ENCODE measurements at regions not wholly inside any gene's neighbourhood (a gene's known extent, or its start where the extent isn't known, plus 50 kb on each side); places are given as distances from the start of the nearest gene placed in this dataset.

DNA sequence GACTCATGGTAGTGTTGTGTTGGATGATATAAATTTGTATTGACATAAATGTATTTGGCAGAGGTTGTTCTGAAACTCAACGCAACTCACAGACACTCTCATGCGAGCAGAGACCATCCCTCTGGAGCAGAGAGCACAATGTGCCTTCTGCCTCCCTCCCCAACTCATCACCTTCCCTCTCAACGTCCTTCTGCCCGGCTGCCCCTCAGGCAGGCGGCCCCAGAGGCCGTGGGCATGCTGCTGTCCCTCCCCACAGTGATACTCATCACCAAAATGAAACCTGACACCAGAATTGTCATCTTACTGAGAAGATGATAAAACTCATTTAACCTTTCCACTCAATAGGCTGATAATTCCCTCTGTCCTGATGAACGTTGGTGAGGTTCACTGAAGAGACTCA lies 260.6 kb downstream of the ETS1 start:
- TF ChIP-seq EZH2 (IDR thresholded peaks at IDR 0.05; ENCODE audit: borderline replicate concordance, insufficient read depth, low read length, poor library complexity, severe bottlenecking) = no peak
- TF ChIP-seq REST (IDR thresholded peaks at IDR 0.05; ENCODE audit: borderline replicate concordance) = no peak
- no peak for TF ChIP-seq RAD21 (conservative IDR thresholded peaks at IDR 0.05)
- no peak for TF ChIP-seq TAF1 (IDR thresholded peaks at IDR 0.05; ENCODE audit: low read depth)
- TF ChIP-seq POLR2AphosphoS5 (IDR thresholded peaks at IDR 0.05) = no peak
- H3K4me3 ChIP-seq (ENCODE audit: low read length) = peak overlapping the region; percentile 39
- H2AFZ ChIP-seq (ENCODE audit: low read depth, low read length) = no peak overlapping the region
- no peaks in the 10 kb centered on the region for H3K9me2 ChIP-seq (ENCODE audit: insufficient read depth, low read length)
- no peaks in the 10 kb centered on the region for H3K36me3 ChIP-seq (ENCODE audit: insufficient read depth, low read length)
- no peaks in the 10 kb centered on the region for H4K20me1 ChIP-seq (ENCODE audit: insufficient read depth)
- no peaks in the 10 kb centered on the region for H3K9me3 ChIP-seq (ENCODE audit: low read length)
- H3K9ac ChIP-seq (ENCODE audit: low read length) = no peak overlapping the region
- no peaks in the 10 kb centered on the region for H3K79me2 ChIP-seq (replicated peaks; ENCODE audit: insufficient read depth, low read length)
- H3F3A ChIP-seq (ENCODE audit: insufficient read depth, low read length, poor library complexity, severe bottlenecking) = no peaks in the 10 kb centered on the region
- peak overlapping the region; percentile 70 for H3K27ac ChIP-seq (ENCODE audit: low read length)
- no peaks in the 10 kb centered on the region for H3K27me3 ChIP-seq (ENCODE audit: insufficient read depth, low read depth, low read length)
- H3K4me2 ChIP-seq (ENCODE audit: low read length) = no peak overlapping the region

- H3K79me2 ChIP-seq (replicated peaks; ENCODE audit: insufficient read depth, low read length) = no peaks in the 10 kb centered on the region
- no peak overlapping the region for H3K4me3 ChIP-seq (ENCODE audit: low read length)
- H3K27me3 ChIP-seq (ENCODE audit: insufficient read depth, low read depth, low read length) = no peaks in the 10 kb centered on the region
- no peak overlapping the region for H3K27ac ChIP-seq (ENCODE audit: low read length)
- H3K9ac ChIP-seq (ENCODE audit: low read length) = no peak overlapping the region
- H3K4me2 ChIP-seq (ENCODE audit: low read length) = no peak overlapping the region
- no peaks in the 10 kb centered on the region for H3K9me2 ChIP-seq (ENCODE audit: insufficient read depth, low read length)
- no peaks in the 10 kb centered on the region for H3K9me3 ChIP-seq (ENCODE audit: low read length)
- no peak overlapping the region for H2AFZ ChIP-seq (ENCODE audit: low read depth, low read length)
- no peaks in the 10 kb centered on the region for H3F3A ChIP-seq (ENCODE audit: insufficient read depth, low read length, poor library complexity, severe bottlenecking)
- no peaks in the 10 kb centered on the region for H3K36me3 ChIP-seq (ENCODE audit: insufficient read depth, low read length)
- no peaks in the 10 kb centered on the region for H4K20me1 ChIP-seq (ENCODE audit: insufficient read depth)
- TF ChIP-seq SMC3 (conservative IDR thresholded peaks at IDR 0.05; ENCODE audit: poor library complexity) (no peak), MXI1 (conservative IDR thresholded peaks at IDR 0.05; ENCODE audit: poor library complexity, severe bottlenecking) (no peak), TAF1 (IDR thresholded peaks at IDR 0.05; ENCODE audit: low read depth) (no peak), EP300 (conservative IDR thresholded peaks at IDR 0.05; ENCODE audit: poor library complexity, severe bottlenecking) (no peak), POLR2AphosphoS5 (IDR thresholded peaks at IDR 0.05) (no peak), REST (IDR thresholded peaks at IDR 0.05; ENCODE audit: borderline replicate concordance) (no peak), EZH2 (IDR thresholded peaks at IDR 0.05; ENCODE audit: borderline replicate concordance, insufficient read depth, low read length, poor library complexity, severe bottlenecking) (no peak), RAD21 (conservative IDR thresholded peaks at IDR 0.05) (no peak)
- TF ChIP-seq, protein P1, sequence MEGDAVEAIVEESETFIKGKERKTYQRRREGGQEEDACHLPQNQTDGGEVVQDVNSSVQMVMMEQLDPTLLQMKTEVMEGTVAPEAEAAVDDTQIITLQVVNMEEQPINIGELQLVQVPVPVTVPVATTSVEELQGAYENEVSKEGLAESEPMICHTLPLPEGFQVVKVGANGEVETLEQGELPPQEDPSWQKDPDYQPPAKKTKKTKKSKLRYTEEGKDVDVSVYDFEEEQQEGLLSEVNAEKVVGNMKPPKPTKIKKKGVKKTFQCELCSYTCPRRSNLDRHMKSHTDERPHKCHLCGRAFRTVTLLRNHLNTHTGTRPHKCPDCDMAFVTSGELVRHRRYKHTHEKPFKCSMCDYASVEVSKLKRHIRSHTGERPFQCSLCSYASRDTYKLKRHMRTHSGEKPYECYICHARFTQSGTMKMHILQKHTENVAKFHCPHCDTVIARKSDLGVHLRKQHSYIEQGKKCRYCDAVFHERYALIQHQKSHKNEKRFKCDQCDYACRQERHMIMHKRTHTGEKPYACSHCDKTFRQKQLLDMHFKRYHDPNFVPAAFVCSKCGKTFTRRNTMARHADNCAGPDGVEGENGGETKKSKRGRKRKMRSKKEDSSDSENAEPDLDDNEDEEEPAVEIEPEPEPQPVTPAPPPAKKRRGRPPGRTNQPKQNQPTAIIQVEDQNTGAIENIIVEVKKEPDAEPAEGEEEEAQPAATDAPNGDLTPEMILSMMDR (IDR thresholded peaks at IDR 0.05; ENCODE audit: poor library complexity, severe bottlenecking) = no peak
These were observed 262.7 kb downstream of the ETS1 start for GRCh38 chr11:128324531-128325141.
